Parathyroid adenoma (tissue), 2 donors: ENCODE measurements at regions not wholly inside any gene's neighbourhood (a gene's known extent, or its start where the extent isn't known, plus 50 kb on each side); places are given as distances from the start of the nearest gene placed in this dataset.

Source experiments
- H2AFZ ChIP-seq: fragments of 300-600 bp; sonication (generic); one replicate; pipeline ENCODE4 v1.7.0; 2017; ENCODE audit warnings: antibody characterized with exemption, mild to moderate bottlenecking
- H3K27ac ChIP-seq: fragments of 300-600 bp; sonication (generic); one replicate; pipeline ENCODE4 v1.7.0; 2017
- H3K27me3 ChIP-seq: fragments of 300-600 bp; sonication (generic); one replicate; pipeline ENCODE4 v1.7.0; 2017; ENCODE audit warnings: low read length; ENCODE audit not compliant: control insufficient read depth, insufficient read depth
- H3K36me3 ChIP-seq: fragments of 300-600 bp; sonication (generic); one replicate; pipeline ENCODE4 v1.7.0; 2017; ENCODE audit warnings: low read length; ENCODE audit not compliant: control insufficient read depth, insufficient read depth
- H3K4me1 ChIP-seq: fragments of 300-600 bp; sonication (generic); one replicate; pipeline ENCODE4 v1.7.0; 2017; ENCODE audit warnings: control low read depth
- H3K4me2 ChIP-seq: fragments of 300-600 bp; sonication (generic); one replicate; pipeline ENCODE4 v1.7.0; 2017; ENCODE audit warnings: low read length
- H3K4me3 ChIP-seq: fragments of 300-600 bp; sonication (generic); one replicate; pipeline ENCODE4 v1.7.0; 2017; ENCODE audit warnings: low read depth, low read length
- H3K79me2 ChIP-seq: fragments of 300-600 bp; sonication (generic); one replicate; pipeline ENCODE4 v1.7.0; 2017; ENCODE audit warnings: control low read depth
- H3K9ac ChIP-seq: fragments of 300-600 bp; sonication (generic); one replicate; pipeline ENCODE4 v1.7.0; 2017; ENCODE audit warnings: mild to moderate bottlenecking
- H3K9me3 ChIP-seq: fragments of 300-600 bp; sonication (generic); one replicate; pipeline ENCODE4 v1.7.0; 2017; ENCODE audit warnings: low read length; ENCODE audit not compliant: control insufficient read depth
- TF ChIP-seq, protein P1 (sequence below): fragments of 300-600 bp; sonication (generic); IDR thresholded peaks from one replicate; pipeline ENCODE4 v1.7.0; 2017; ENCODE audit warnings: antibody characterized with exemption, mild to moderate bottlenecking
- donor health status: primary hyperparathyroidism.

- H3K36me3 ChIP-seq = no peaks in the 10 kb centered on the region
- no peak overlapping the region for H3K27ac ChIP-seq
- no peaks in the 10 kb centered on the region for H3K4me1 ChIP-seq
- H2AFZ ChIP-seq = no peak overlapping the region
- no peaks in the 10 kb centered on the region for H3K9me3 ChIP-seq
- no peak overlapping the region for H3K4me2 ChIP-seq
- H3K27me3 ChIP-seq = no peaks in the 10 kb centered on the region
- H3K4me3 ChIP-seq = no peak overlapping the region
- no peaks in the 10 kb centered on the region for H3K79me2 ChIP-seq
- TF ChIP-seq, protein P1, sequence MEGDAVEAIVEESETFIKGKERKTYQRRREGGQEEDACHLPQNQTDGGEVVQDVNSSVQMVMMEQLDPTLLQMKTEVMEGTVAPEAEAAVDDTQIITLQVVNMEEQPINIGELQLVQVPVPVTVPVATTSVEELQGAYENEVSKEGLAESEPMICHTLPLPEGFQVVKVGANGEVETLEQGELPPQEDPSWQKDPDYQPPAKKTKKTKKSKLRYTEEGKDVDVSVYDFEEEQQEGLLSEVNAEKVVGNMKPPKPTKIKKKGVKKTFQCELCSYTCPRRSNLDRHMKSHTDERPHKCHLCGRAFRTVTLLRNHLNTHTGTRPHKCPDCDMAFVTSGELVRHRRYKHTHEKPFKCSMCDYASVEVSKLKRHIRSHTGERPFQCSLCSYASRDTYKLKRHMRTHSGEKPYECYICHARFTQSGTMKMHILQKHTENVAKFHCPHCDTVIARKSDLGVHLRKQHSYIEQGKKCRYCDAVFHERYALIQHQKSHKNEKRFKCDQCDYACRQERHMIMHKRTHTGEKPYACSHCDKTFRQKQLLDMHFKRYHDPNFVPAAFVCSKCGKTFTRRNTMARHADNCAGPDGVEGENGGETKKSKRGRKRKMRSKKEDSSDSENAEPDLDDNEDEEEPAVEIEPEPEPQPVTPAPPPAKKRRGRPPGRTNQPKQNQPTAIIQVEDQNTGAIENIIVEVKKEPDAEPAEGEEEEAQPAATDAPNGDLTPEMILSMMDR = no peak
- no peak overlapping the region for H3K9ac ChIP-seq
Measured at GRCh38 chr7:152556013-152556755, 119.8 kb downstream of the XRCC2 start.

DNA sequence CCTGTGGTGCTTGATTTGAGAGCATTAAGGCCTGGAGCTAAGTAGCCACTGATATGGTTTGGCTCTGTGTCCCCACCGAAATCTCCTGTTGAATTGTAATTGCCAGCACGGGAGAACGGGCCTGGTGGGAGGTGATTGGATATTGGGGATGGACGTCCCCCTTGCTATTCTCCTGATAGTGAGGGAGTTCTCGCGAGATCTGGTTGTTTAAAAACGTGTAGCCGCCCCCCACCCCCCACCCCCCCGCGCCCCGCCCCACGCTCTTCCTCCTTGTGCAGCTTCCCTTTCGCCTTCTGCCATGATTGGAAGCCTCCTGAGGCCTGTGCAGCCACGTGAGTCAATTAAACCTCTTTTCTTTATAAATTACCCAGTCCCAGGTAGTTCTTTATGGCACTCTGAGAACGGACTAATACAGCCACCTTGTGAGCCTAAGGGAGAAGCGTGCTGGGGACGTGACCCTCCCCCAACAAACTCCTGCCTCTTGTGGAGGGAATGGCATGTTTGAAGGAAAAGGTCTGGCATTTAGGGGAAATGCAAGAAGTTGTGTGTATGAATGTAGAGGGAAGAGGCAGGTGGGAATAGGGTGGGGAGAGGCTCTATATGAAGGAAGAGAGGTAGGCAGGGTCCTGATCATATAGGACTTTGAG, 118.0 kb upstream of the KMT2C start:
- TF ChIP-seq, protein P1 = no peak
- H3K27me3 ChIP-seq = no peaks in the 10 kb centered on the region
- no peak overlapping the region for H3K9ac ChIP-seq
- H3K79me2 ChIP-seq = no peaks in the 10 kb centered on the region
- H3K4me2 ChIP-seq = no peak overlapping the region
- H3K27ac ChIP-seq = no peak overlapping the region
- no peaks in the 10 kb centered on the region for H3K4me1 ChIP-seq
- no peak overlapping the region for H2AFZ ChIP-seq
- H3K9me3 ChIP-seq = no peaks in the 10 kb centered on the region
- no peaks in the 10 kb centered on the region for H3K36me3 ChIP-seq
- no peak overlapping the region for H3K4me3 ChIP-seq

- no peak overlapping the region for H3K4me3 ChIP-seq
- TF ChIP-seq, protein P1 = no peak
- no peaks in the 10 kb centered on the region for H3K4me1 ChIP-seq
- no peak overlapping the region for H3K9ac ChIP-seq
- H3K27ac ChIP-seq = no peak overlapping the region
- no peak overlapping the region for H3K4me2 ChIP-seq
- no peaks in the 10 kb centered on the region for H3K27me3 ChIP-seq
- no peak overlapping the region for H2AFZ ChIP-seq
- H3K9me3 ChIP-seq = no peaks in the 10 kb centered on the region
- no peaks in the 10 kb centered on the region for H3K79me2 ChIP-seq
- H3K36me3 ChIP-seq = no peaks in the 10 kb centered on the region
Measured at GRCh38 chr7:152551304-152552036, 115.7 kb upstream of the KMT2C start.

DNA sequence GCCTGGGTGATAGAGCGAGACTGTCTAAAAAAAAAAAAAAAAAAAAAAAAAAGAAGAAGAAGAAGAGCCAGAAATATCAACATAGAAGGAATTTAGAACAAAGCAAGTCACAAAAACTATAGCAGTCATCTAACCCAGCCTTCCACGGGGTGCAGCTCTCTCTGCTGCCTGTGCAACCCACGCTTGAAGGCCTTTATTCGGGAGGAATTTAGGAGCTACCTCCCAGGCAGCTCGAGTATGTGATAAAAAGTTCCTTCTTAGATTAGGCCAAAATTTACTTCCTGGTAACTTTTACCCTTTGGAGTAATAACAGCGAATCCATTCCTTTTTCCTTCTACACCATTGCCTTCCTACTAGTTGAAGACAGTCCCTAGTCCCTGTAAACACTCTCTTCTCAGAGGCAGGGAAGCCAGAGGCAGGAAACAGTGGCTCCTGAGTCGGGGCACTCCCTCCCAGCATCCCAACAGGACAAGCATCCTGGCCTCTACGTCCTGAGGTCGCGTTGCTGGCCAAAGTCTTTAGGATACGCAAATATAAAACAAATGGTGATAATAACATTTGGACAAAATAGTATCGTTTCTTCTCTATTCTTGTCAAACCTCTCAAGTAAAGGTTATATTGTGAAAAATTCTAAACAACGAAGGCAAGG, 109.3 kb upstream of the KMT2C start:
- Histone ChIP-seq H3K4me2 (no peak overlapping the region), H3K9me3 (no peaks in the 10 kb centered on the region), H3K4me3 (no peak overlapping the region), H3K36me3 (no peaks in the 10 kb centered on the region), H3K27ac (no peak overlapping the region), H2AFZ (no peak overlapping the region), H3K27me3 (no peaks in the 10 kb centered on the region), H3K4me1 (no peaks in the 10 kb centered on the region), H3K79me2 (no peaks in the 10 kb centered on the region), H3K9ac (no peak overlapping the region)
- TF ChIP-seq, protein P1 = no peak
